Naive B cell (primary cell): ENCODE measurements at regions not wholly inside any gene's neighbourhood (a gene's known extent, or its start where the extent isn't known, plus 50 kb on each side); places are given as distances from the start of the nearest gene placed in this dataset.
"Not testable (repeated sequence)": the region's sequence is repeated elsewhere in the genome, so short reads cannot be mapped to it uniquely, and the experiment has no call there.

Source experiments
- ATAC-seq, 2 donors: fragments of 150-1000 bp; cut with Tn5 transposase; 2 replicates each; pipeline ENCODE4 v1.10.0; 2021; ENCODE audit warnings: low read depth in 2 of 2, mild to moderate bottlenecking in 2 of 2, moderate library complexity in 2 of 2
- DNase-seq: peaks from one replicate; pipeline ENCODE4 v3.0.0; 2022
- H3K27ac Mint-ChIP-seq, 6 donors: one replicate each; pipeline ENCODE4 v1.8.0; 2020 to 2022; ENCODE audit warnings: mild to moderate bottlenecking in 6 of 6, mixed read lengths in 6 of 6, moderate library complexity in 5 of 6, inconsistent platforms in 2 of 6
- H3K27me3 Mint-ChIP-seq, 3 donors: one replicate each; pipeline ENCODE4 v1.8.0; 2021 to 2022; ENCODE audit warnings: mixed read lengths in 3 of 3, mild to moderate bottlenecking in 1 of 3
- H3K36me3 Mint-ChIP-seq, 2 donors: one replicate each; pipeline ENCODE4 v1.8.0; 2020 to 2022; ENCODE audit warnings: mixed read lengths in 2 of 2, inconsistent platforms in 1 of 2, mild to moderate bottlenecking in 1 of 2
- H3K4me1 Mint-ChIP-seq, 3 donors: one replicate each; pipeline ENCODE4 v1.8.0; 2020 to 2022; ENCODE audit warnings: mixed read lengths in 3 of 3, inconsistent platforms in 1 of 3, mild to moderate bottlenecking in 1 of 3, moderate library complexity in 1 of 3
- H3K4me3 Mint-ChIP-seq, 8 donors: one replicate each; pipeline ENCODE4 v1.8.0; 2020 to 2022; ENCODE audit warnings: mild to moderate bottlenecking in 8 of 8, mixed read lengths in 8 of 8, moderate library complexity in 8 of 8, inconsistent platforms in 2 of 8
- H3K9me3 Mint-ChIP-seq, 7 donors: one replicate each; pipeline ENCODE4 v1.8.0; 2020 to 2022; ENCODE audit warnings: mixed read lengths in 7 of 7, mild to moderate bottlenecking in 5 of 7, inconsistent platforms in 2 of 7, moderate library complexity in 1 of 7

DNA sequence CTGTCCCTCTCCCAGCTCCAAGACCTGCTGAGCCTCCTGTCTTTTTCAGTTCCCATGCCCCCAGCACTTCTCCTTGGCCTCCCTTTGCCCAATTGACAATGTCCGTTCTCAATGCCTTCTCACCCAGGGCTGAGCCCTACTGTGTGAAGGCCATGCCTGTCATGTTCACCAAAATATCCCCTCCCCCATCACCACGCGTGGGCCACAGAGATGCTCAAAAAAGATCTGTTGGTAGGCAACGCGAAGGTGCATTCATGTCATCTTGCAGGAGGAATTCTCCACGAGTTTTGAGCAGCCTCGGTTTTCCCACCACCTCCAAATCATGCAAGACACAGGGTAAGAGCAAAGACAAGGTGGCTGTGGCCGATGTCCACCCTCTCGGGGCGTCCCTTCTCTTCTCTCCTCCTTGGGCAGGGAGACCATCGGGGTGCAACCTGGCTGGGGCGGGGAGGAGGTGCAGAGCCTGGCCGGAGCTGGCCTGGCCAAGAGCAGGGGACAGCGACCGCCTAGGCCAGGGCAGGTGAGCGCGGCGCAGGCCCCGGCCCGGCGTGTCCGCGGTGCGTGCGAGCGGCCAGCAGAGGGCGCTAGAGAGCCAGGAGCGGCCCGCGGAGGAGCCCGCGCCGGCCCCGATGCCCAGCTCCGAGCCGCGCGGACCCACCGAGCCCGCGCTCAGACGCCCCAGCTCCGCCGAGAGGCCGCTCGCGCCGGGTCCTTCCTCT lies 56.3 kb upstream of the KRTAP5-11 start:
- peaks cover 0 to 16% (median 3%) of the 10 kb centered on the region in 3 donors for H3K4me1 Mint-ChIP-seq
- peak; percentile 44 for DNase-seq
- H3K36me3 Mint-ChIP-seq, H3K9me3 Mint-ChIP-seq, ATAC-seq: not testable (repeated sequence)
- peak overlapping the region in 7 of 8 donors; percentile 10 to 80 (median 72) for H3K4me3 Mint-ChIP-seq
- H3K27me3 Mint-ChIP-seq: peaks cover 10 to 56% (median 37%) of the 10 kb centered on the region in 3 donors
- peak overlapping the region in 1 of 6 donors; percentile 51 for H3K27ac Mint-ChIP-seq

DNA sequence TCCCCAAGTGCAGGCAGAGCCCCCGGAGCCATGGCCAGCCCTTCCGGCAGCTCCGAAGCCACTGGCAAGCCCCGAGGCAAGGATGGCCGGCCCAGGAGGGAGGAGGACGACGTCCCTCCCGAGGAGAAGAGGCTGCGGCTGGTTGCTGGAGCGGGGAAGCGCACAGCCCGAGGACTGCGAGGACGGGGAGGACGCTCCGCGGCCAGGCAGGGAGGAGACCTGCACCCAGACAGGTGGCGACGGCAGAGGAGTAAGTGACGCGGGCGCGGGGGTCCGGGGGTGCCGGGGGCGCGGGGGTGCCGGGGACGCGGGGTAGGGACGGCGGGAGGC lies 56.8 kb upstream of the KRTAP5-11 start:
- H3K27me3 Mint-ChIP-seq: peaks cover 10 to 55% (median 38%) of the 10 kb centered on the region in 3 donors
- not testable (repeated sequence) for H3K9me3 Mint-ChIP-seq, ATAC-seq, H3K27ac Mint-ChIP-seq, H3K36me3 Mint-ChIP-seq, DNase-seq
- peaks cover 0 to 16% (median 3%) of the 10 kb centered on the region in 3 donors for H3K4me1 Mint-ChIP-seq
- H3K4me3 Mint-ChIP-seq: peak overlapping the region in 3 of 8 donors; percentile 19 to 52 (median 33)

GRCh38 chr11:71639916-71640315 lies 57.2 kb upstream of the KRTAP5-11 start:
- not testable (repeated sequence) for H3K9me3 Mint-ChIP-seq, H3K36me3 Mint-ChIP-seq, DNase-seq, ATAC-seq
- Mint-ChIP-seq H3K27ac (peak overlapping the region in 1 of 6 donors; percentile 37), H3K4me1 (peaks cover 0 to 16% (median 3%) of the 10 kb centered on the region in 3 donors), H3K27me3 (peaks cover 10 to 58% (median 40%) of the 10 kb centered on the region in 3 donors), H3K4me3 (peak overlapping the region; percentile 33 to 73 (median 66))

DNA sequence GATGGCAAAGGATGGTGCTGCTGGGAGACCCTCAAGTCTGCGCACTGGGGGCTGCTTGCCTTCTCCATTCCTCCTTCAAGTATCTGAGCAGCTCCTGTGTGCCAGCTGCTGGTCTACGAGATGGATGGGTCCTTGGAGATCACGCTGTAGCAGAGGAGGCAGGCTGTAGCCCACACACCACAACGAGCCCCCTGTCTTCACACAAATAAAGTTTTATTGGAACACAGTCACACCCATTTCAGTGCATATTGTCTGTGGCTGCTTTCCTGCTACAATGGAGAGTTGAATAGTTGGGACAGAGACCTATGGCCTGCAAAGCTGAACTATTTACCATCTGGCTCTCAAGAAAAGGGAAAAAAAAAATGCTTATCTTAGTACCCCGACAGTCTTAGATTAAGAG lies 64.4 kb upstream of the KRTAP5-11 start:
- H3K27me3 Mint-ChIP-seq: peaks cover 3 to 11% (median 5%) of the 10 kb centered on the region in 3 donors
- ATAC-seq, H3K36me3 Mint-ChIP-seq, H3K9me3 Mint-ChIP-seq, H3K4me1 Mint-ChIP-seq, H3K27ac Mint-ChIP-seq, DNase-seq, H3K4me3 Mint-ChIP-seq: not testable (repeated sequence)

- not testable (repeated sequence) for H3K36me3 Mint-ChIP-seq, H3K4me3 Mint-ChIP-seq, H3K9me3 Mint-ChIP-seq, H3K27ac Mint-ChIP-seq, H3K4me1 Mint-ChIP-seq, ATAC-seq, DNase-seq
- H3K27me3 Mint-ChIP-seq: peaks cover 0 to 12% (median 0%) of the 10 kb centered on the region in 3 donors
These were observed 70.3 kb upstream of the KRTAP5-11 start for GRCh38 chr11:71652998-71653397.

DNA sequence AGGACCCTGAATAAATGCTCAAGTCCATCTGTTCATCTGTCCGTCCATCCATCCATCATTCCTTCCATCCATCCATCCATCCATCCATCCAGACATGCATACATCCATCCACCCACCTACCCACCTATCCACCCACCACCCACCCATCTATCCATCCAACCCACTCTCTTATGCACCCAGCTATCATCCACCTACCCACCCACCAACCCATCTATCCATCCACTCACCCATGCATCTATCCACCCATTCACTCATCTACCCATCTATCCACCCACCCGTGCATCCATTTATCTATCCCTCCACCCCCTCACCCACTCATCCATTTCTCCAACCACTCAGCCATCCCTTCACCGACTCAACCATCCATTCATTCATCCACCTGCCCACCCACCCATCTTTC lies 71.7 kb upstream of the KRTAP5-11 start:
- H3K4me1 Mint-ChIP-seq, DNase-seq, H3K36me3 Mint-ChIP-seq, ATAC-seq, H3K9me3 Mint-ChIP-seq, H3K27ac Mint-ChIP-seq, H3K4me3 Mint-ChIP-seq: not testable (repeated sequence)
- peaks cover 0 to 17% (median under 1%) of the 10 kb centered on the region in 3 donors for H3K27me3 Mint-ChIP-seq

GRCh38 chr11:71655041-71655440 lies 72.4 kb upstream of the KRTAP5-11 start:
- ATAC-seq, H3K27ac Mint-ChIP-seq, H3K4me1 Mint-ChIP-seq, DNase-seq, H3K4me3 Mint-ChIP-seq, H3K9me3 Mint-ChIP-seq, H3K36me3 Mint-ChIP-seq: not testable (repeated sequence)
- peaks cover 0 to 19% (median 3%) of the 10 kb centered on the region in 3 donors for H3K27me3 Mint-ChIP-seq

- not testable (repeated sequence) for ATAC-seq, DNase-seq, H3K9me3 Mint-ChIP-seq, H3K4me3 Mint-ChIP-seq, H3K4me1 Mint-ChIP-seq, H3K27ac Mint-ChIP-seq, H3K36me3 Mint-ChIP-seq
- H3K27me3 Mint-ChIP-seq: peaks cover under 1 to 26% (median 5%) of the 10 kb centered on the region in 3 donors
These were observed 73.8 kb upstream of the KRTAP5-11 start for GRCh38 chr11:71656513-71656912.

DNA sequence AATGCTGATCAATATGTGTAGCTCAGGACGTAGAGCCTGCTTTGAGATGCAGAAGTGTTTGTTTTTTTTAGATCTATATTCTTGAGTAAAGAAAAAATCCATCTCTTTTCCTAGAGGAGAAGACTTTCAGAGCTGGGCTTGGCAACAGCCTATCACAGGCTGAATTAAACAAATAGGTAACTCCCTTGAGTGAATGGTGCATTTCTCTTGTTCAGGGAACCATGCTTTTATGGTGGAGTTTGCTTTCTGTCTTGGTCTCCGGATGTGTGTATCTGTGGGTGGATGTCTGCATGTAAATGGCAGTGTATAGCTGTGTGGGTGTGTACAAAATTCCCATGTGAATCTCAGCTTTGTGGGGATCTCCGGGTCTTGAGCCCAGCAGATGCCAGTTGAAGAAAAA lies 82.3 kb upstream of the KRTAP5-11 start:
- H3K27me3 Mint-ChIP-seq: peaks cover 14 to 24% (median 22%) of the 10 kb centered on the region in 3 donors
- not testable (repeated sequence) for H3K9me3 Mint-ChIP-seq, ATAC-seq, H3K4me1 Mint-ChIP-seq, H3K27ac Mint-ChIP-seq, H3K36me3 Mint-ChIP-seq, H3K4me3 Mint-ChIP-seq, DNase-seq

DNA sequence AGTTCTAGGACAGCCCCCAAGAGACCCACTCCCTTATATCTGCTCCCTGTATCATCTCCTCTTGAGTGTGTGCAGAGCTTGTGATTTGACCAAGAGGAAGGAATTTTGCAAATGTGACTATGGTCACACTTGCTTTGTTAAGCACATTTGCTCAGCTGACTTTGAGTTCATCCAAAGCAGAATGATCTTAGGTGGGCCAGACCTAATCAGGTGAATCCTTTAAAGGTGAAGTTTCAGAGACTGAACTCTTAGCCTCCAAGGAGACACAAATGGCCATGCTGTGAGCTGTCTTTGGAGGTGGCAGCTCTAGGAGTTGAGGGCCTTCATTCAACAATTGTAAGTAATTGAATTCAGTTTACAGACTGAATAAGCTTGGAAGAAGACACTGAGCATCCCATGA lies 115.4 kb upstream of the KRTAP5-11 start:
- not testable (repeated sequence) for DNase-seq, H3K4me1 Mint-ChIP-seq, H3K27ac Mint-ChIP-seq, H3K4me3 Mint-ChIP-seq, ATAC-seq, H3K36me3 Mint-ChIP-seq
- Mint-ChIP-seq H3K9me3 (peaks cover 0 to 21% (median 17%) of the 10 kb centered on the region in 7 donors), H3K27me3 (peaks cover 0 to 15% (median 14%) of the 10 kb centered on the region in 3 donors)

- not testable (repeated sequence) for DNase-seq, H3K4me1 Mint-ChIP-seq, H3K36me3 Mint-ChIP-seq, H3K4me3 Mint-ChIP-seq, H3K27ac Mint-ChIP-seq, ATAC-seq
- peaks cover 0 to 21% (median 17%) of the 10 kb centered on the region in 7 donors for H3K9me3 Mint-ChIP-seq
- H3K27me3 Mint-ChIP-seq: peaks cover 0 to 14% (median 12%) of the 10 kb centered on the region in 3 donors
These were observed 116.3 kb upstream of the KRTAP5-11 start for GRCh38 chr11:71698961-71699360.

DNA sequence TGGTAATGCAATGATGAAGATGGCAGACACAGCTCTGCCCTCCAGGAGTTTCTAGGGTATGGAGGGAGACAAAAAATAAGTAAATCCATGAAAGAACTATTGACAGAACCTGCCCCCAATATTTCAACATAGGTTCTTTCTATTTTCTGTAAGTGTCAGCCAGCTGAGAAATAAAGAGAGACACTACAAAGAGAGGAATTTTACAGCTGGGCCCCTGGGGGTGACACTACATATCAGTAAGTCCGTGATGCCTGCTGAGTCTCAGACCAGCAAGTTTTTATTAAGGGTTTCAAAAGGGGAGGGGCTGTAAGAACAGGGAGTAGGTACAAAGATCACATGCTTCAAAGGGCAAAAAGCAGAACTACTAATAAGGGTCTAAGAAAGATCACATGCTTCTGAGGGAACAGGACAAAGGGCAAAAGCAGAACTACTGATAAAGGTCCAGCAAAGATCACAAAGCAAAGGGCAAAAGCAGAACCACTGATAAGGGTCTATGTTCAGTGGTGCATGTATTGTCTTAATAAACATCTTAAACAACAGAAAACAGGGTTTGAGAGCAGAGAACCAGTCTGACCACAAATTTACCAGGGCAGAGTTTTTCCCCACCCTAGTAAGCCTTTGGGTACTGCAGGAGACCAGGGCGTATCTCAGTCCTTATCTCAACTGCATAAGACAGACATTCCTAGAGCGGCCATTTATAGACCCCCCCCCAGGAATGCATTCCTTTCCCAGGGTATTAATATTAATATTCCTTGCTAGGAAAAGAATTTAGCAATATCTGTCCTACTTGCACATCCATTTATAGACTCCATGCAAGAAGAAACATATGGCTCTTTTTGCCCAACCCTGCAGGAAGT lies 119.0 kb upstream of the KRTAP5-11 start:
- not testable (repeated sequence) for H3K27ac Mint-ChIP-seq, H3K4me3 Mint-ChIP-seq
- peaks cover 0 to 20% (median 16%) of the 10 kb centered on the region in 7 donors for H3K9me3 Mint-ChIP-seq

GRCh38 chr11:71705086-71705737 lies 122.5 kb upstream of the KRTAP5-11 start:
- H3K27ac Mint-ChIP-seq, H3K36me3 Mint-ChIP-seq, H3K4me3 Mint-ChIP-seq, ATAC-seq, DNase-seq, H3K4me1 Mint-ChIP-seq: not testable (repeated sequence)
- Mint-ChIP-seq H3K9me3 (peaks cover 0 to 19% (median 12%) of the 10 kb centered on the region in 7 donors), H3K27me3 (peaks cover 4 to 34% (median 27%) of the 10 kb centered on the region in 3 donors)

More for the DNA sequence above, 119.0 kb upstream of the KRTAP5-11 start:
- ATAC-seq, H3K4me1 Mint-ChIP-seq, H3K36me3 Mint-ChIP-seq, DNase-seq: not testable (repeated sequence)
- H3K27me3 Mint-ChIP-seq: peaks cover 0 to 13% (median 5%) of the 10 kb centered on the region in 3 donors
